Neural crest cell (in vitro differentiated cells): ENCODE measurements at regions not wholly inside any gene's neighbourhood (a gene's known extent, or its start where the extent isn't known, plus 50 kb on each side); places are given as distances from the start of the nearest gene placed in this dataset.
A peak's percentile ranks its signal among the peaks of the same experiment; 100 is the strongest.

ENCODE experiments used
- DNase-seq: peaks from one replicate; pipeline ENCODE4 v3.0.0; 2021; ENCODE audit warnings: low read depth, mixed read lengths, low spot score
- H3K27ac Mint-ChIP-seq: one replicate; pipeline ENCODE4 v1.8.0; 2021; ENCODE audit warnings: mild to moderate bottlenecking, mixed read lengths; ENCODE audit not compliant: unreplicated experiment
- H3K27me3 Mint-ChIP-seq: 2 replicates; pipeline ENCODE4 v1.8.0; 2021; ENCODE audit warnings: low read depth, mild to moderate bottlenecking, mixed read lengths
- H3K36me3 Mint-ChIP-seq: 2 replicates; pipeline ENCODE4 v1.8.0; 2021; ENCODE audit warnings: low read depth, mild to moderate bottlenecking, mixed read lengths
- H3K4me1 Mint-ChIP-seq: 2 replicates; pipeline ENCODE4 v1.8.0; 2021; ENCODE audit warnings: mixed read lengths
- H3K4me3 Mint-ChIP-seq: one replicate; pipeline ENCODE4 v1.8.0; 2021; ENCODE audit warnings: mild to moderate bottlenecking, mixed read lengths
- H3K9me3 Mint-ChIP-seq: 2 replicates; pipeline ENCODE4 v1.8.0; 2021; ENCODE audit warnings: mixed read lengths
- TF ChIP-seq, protein P1 (sequence below): fragments of 200-600 bp; sonication (generic); conservative IDR thresholded peaks from 2 replicates; pipeline ENCODE4 v1.5.0; 2021; ENCODE audit warnings: antibody characterized with exemption, mild to moderate bottlenecking

DNA sequence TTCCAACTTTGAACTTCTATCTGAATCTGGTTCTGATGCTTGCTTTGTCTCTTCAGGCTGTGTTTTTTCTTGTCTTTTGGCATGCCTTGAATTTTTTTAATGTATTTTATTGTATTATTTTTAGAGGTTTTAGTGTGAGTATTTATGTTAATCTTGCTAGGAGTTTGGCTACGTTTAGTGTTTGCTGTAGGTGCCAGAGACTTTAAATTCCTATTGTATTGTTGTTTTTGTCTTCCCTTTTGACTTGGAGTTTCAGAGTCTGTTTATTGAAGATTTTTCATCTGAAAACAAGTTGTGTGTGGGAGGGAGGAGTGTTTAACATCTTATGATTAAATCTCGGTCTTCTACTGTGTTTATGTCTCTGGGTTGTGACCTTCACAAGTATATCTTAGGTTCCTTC is 956.8 kb downstream of the TLE1 start:
- Mint-ChIP-seq H3K36me3 (no peaks in the 10 kb centered on the region), H3K27ac (no peak overlapping the region), H3K27me3 (no peaks in the 10 kb centered on the region), H3K4me3 (no peak overlapping the region), H3K4me1 (no peaks in the 10 kb centered on the region), H3K9me3 (peaks cover 3% of the 10 kb centered on the region)
- DNase-seq: no peak
- TF ChIP-seq, protein P1, sequence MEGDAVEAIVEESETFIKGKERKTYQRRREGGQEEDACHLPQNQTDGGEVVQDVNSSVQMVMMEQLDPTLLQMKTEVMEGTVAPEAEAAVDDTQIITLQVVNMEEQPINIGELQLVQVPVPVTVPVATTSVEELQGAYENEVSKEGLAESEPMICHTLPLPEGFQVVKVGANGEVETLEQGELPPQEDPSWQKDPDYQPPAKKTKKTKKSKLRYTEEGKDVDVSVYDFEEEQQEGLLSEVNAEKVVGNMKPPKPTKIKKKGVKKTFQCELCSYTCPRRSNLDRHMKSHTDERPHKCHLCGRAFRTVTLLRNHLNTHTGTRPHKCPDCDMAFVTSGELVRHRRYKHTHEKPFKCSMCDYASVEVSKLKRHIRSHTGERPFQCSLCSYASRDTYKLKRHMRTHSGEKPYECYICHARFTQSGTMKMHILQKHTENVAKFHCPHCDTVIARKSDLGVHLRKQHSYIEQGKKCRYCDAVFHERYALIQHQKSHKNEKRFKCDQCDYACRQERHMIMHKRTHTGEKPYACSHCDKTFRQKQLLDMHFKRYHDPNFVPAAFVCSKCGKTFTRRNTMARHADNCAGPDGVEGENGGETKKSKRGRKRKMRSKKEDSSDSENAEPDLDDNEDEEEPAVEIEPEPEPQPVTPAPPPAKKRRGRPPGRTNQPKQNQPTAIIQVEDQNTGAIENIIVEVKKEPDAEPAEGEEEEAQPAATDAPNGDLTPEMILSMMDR: no peak

GRCh38 chr9:80720579-80720978 is 968.8 kb downstream of the TLE1 start:
- Mint-ChIP-seq H3K27ac (no peak overlapping the region), H3K9me3 (peaks cover 14% of the 10 kb centered on the region), H3K4me3 (no peak overlapping the region), H3K36me3 (peaks cover 7% of the 10 kb centered on the region), H3K4me1 (no peaks in the 10 kb centered on the region), H3K27me3 (no peaks in the 10 kb centered on the region)
- no peak for DNase-seq
- TF ChIP-seq, protein P1: no peak

- Mint-ChIP-seq H3K4me3 (no peak overlapping the region), H3K27me3 (no peaks in the 10 kb centered on the region), H3K36me3 (peaks cover 10% of the 10 kb centered on the region), H3K9me3 (peaks cover 28% of the 10 kb centered on the region), H3K27ac (no peak overlapping the region), H3K4me1 (no peaks in the 10 kb centered on the region)
- TF ChIP-seq, protein P1: no peak
- DNase-seq: no peak
These were observed 982.2 kb downstream of the TLE1 start for GRCh38 chr9:80707120-80707519.

DNA sequence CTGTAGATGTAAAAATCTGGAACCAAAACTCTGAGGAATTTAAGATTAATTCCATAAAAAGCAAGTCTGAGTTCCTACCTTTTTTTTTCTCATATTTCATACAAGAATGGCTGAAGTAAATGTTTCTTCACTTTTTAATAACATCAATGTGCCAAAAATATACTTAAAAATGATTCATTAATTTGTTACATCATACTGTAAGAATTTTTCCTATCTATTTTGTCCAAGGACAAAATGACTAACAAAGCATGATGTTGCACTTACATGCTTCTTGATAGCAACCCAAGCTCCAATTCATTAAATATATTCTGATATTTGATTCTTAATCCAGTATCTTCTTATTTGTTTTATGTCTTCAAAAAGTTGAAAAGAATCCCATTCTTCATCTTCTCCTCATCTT is 988.3 kb downstream of the TLE1 start:
- TF ChIP-seq, protein P1: no peak
- H3K36me3 Mint-ChIP-seq: peaks cover under 1% of the 10 kb centered on the region
- H3K27me3 Mint-ChIP-seq: no peaks in the 10 kb centered on the region
- H3K4me3 Mint-ChIP-seq: no peak overlapping the region
- H3K27ac Mint-ChIP-seq: no peak overlapping the region
- no peak for DNase-seq
- H3K9me3 Mint-ChIP-seq: peaks cover 8% of the 10 kb centered on the region
- H3K4me1 Mint-ChIP-seq: peaks cover 10% of the 10 kb centered on the region

DNA sequence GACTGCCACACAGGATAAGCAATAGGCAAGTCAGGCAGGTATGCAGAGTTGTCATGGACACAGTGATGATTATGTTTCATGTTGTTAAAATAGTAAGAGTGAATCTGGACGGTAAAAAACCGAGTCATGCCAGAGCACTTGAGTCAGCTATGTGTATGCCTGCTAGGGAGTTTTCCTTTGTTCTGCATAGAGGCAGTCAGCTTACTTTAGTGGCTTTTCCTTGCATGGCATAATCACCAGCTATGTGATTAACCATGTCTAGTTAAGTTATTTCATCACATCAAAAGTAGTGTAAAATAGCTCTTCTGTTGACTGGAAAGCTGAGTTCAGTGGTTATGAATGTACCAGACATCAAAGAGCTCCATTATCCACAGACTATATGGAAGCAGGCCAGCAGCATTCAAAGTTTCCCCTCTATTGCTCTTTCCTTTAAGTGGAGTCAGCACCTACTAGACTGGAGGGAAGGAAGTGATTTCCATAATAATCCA is 989.8 kb downstream of the TLE1 start:
- no peak for DNase-seq
- no peaks in the 10 kb centered on the region for H3K27me3 Mint-ChIP-seq
- H3K9me3 Mint-ChIP-seq: peaks cover 3% of the 10 kb centered on the region
- TF ChIP-seq, protein P1: no peak
- no peaks in the 10 kb centered on the region for H3K36me3 Mint-ChIP-seq
- peaks cover 10% of the 10 kb centered on the region for H3K4me1 Mint-ChIP-seq
- H3K27ac Mint-ChIP-seq: peak overlapping the region; percentile 32
- no peak overlapping the region for H3K4me3 Mint-ChIP-seq
